ENCODE measurements at regions not wholly inside any gene's neighbourhood (a gene's known extent, or its start where the extent isn't known, plus 50 kb on each side); places are given as distances from the start of the nearest gene placed in this dataset.

DNA sequence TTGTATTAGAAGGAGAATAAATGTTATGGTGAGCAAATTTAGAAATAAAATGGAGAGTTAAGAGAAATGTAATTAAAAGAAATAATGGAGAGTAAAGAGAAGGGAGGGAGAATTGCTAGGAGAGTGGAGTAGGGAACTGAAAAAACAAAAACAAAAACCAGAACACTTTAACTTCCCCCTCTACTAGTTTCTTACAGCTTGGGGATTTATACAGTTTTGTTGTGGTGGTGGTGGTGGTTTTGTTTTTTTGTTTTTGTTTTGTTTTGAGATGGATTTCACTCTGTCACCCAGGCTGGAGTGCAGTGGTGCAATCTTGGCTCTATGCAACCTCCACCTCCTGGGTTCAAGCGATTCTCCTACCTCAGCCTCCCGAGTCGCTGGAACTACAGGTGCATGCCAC, 322.4 kb downstream of the TMEM167A start:
- no peak overlapping the region for H3K4me3 Mint-ChIP-seq
- peaks cover 5% of the 10 kb centered on the region for H3K4me1 Mint-ChIP-seq (ENCODE audit: unreplicated experiment)
- H3K36me3 Mint-ChIP-seq = no peaks in the 10 kb centered on the region
- peaks cover 6% of the 10 kb centered on the region for H3K9me3 Mint-ChIP-seq
- no peak for DNase-seq (ENCODE audit: extremely low spot score, unreplicated experiment)
- TF ChIP-seq, protein P1, sequence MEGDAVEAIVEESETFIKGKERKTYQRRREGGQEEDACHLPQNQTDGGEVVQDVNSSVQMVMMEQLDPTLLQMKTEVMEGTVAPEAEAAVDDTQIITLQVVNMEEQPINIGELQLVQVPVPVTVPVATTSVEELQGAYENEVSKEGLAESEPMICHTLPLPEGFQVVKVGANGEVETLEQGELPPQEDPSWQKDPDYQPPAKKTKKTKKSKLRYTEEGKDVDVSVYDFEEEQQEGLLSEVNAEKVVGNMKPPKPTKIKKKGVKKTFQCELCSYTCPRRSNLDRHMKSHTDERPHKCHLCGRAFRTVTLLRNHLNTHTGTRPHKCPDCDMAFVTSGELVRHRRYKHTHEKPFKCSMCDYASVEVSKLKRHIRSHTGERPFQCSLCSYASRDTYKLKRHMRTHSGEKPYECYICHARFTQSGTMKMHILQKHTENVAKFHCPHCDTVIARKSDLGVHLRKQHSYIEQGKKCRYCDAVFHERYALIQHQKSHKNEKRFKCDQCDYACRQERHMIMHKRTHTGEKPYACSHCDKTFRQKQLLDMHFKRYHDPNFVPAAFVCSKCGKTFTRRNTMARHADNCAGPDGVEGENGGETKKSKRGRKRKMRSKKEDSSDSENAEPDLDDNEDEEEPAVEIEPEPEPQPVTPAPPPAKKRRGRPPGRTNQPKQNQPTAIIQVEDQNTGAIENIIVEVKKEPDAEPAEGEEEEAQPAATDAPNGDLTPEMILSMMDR (conservative IDR thresholded peaks at IDR 0.05) = no peak
- no peak overlapping the region for H3K27ac Mint-ChIP-seq
- no peaks in the 10 kb centered on the region for H3K27me3 Mint-ChIP-seq

DNA sequence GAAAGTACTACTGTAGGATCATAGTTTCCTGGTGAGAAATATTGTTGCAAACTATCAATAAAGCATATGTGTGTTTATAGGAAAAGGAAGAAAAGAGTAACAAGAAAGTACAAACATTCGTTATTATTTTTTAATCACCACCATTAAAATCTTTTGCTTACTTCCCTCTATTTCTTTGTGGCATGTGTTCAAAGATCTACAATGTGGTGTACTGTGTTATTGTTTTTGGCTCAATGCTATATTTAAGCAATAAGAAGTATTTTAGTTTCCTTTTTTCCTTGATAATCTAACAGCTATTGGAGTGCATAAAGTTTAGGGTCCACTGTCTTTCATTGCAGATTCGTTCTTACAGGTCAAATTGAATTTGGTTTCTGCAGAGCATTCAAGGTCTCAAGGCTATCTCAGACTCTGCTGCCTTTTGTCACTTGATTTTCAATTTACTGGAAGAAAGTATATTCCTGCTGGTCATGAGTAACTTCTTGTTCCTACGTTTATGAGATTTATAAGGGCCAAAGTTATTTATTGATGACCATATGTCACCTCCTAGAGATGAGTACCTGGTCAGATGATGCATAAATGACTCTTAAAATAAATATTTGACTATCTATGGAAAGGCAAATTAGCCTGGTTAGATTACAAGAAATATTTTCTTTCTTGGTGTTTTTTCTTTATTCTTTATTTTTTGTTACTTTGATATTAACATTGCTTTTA, 323.0 kb downstream of the TMEM167A start:
- Mint-ChIP-seq H3K36me3 (no peaks in the 10 kb centered on the region), H3K4me1 (ENCODE audit: unreplicated experiment) (peaks cover 5% of the 10 kb centered on the region), H3K27me3 (no peaks in the 10 kb centered on the region), H3K27ac (no peak overlapping the region), H3K9me3 (peaks cover 6% of the 10 kb centered on the region), H3K4me3 (no peak overlapping the region)
- TF ChIP-seq, protein P1 (conservative IDR thresholded peaks at IDR 0.05) = no peak
- no peak for DNase-seq (ENCODE audit: extremely low spot score, unreplicated experiment)

DNA sequence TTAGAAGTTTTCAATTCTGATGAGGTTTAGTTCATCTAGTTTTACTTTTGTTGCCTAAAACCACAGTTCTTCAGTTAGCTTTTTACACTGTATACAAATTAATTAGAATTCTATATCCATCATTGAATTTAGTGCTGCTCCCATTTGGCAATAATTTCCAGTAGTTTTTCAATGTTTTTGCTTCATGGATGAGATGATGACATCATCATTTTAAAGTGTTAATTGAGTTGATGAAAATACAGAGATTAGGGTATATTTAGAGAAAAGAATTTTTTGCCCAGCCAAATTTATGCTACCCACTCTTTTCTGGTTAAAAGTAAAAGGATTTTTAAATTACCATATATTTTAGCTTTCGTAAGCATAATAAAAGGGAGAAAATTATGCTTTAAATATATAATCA, 323.8 kb downstream of the TMEM167A start:
- no peaks in the 10 kb centered on the region for H3K27me3 Mint-ChIP-seq
- TF ChIP-seq, protein P1 (conservative IDR thresholded peaks at IDR 0.05) = no peak

DNA sequence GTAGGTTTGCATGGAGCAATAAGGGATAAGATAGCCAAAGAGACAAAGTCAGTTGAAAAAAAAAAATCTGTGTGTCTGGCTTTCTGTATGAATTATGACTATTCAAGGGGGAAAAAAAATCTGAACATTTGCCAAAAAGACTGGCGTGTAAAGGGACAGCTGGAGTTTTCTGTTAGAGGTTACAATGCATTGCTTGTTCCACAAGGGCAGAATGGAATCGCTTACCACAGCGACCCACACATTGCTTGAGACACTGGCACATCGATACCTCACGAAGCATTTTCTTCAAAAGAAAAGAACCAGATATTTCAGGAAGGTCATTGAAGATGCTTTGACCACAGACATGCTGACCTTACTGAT, 327.8 kb downstream of the TMEM167A start:
- no peaks in the 10 kb centered on the region for H3K4me1 Mint-ChIP-seq (ENCODE audit: unreplicated experiment)
- H3K36me3 Mint-ChIP-seq = no peaks in the 10 kb centered on the region
- TF ChIP-seq, protein P1 (conservative IDR thresholded peaks at IDR 0.05) = no peak
- DNase-seq (ENCODE audit: extremely low spot score, unreplicated experiment) = no peak
- H3K27ac Mint-ChIP-seq = no peak overlapping the region
- H3K27me3 Mint-ChIP-seq = peaks cover 6% of the 10 kb centered on the region
- H3K9me3 Mint-ChIP-seq = peaks cover 3% of the 10 kb centered on the region
- no peak overlapping the region for H3K4me3 Mint-ChIP-seq

More for the DNA sequence above, 323.8 kb downstream of the TMEM167A start:
- DNase-seq (ENCODE audit: extremely low spot score, unreplicated experiment) = no peak
- peaks cover 5% of the 10 kb centered on the region for H3K4me1 Mint-ChIP-seq (ENCODE audit: unreplicated experiment)
- peaks cover 6% of the 10 kb centered on the region for H3K9me3 Mint-ChIP-seq
- H3K27ac Mint-ChIP-seq = no peak overlapping the region
- no peaks in the 10 kb centered on the region for H3K36me3 Mint-ChIP-seq
- no peak overlapping the region for H3K4me3 Mint-ChIP-seq

DNA sequence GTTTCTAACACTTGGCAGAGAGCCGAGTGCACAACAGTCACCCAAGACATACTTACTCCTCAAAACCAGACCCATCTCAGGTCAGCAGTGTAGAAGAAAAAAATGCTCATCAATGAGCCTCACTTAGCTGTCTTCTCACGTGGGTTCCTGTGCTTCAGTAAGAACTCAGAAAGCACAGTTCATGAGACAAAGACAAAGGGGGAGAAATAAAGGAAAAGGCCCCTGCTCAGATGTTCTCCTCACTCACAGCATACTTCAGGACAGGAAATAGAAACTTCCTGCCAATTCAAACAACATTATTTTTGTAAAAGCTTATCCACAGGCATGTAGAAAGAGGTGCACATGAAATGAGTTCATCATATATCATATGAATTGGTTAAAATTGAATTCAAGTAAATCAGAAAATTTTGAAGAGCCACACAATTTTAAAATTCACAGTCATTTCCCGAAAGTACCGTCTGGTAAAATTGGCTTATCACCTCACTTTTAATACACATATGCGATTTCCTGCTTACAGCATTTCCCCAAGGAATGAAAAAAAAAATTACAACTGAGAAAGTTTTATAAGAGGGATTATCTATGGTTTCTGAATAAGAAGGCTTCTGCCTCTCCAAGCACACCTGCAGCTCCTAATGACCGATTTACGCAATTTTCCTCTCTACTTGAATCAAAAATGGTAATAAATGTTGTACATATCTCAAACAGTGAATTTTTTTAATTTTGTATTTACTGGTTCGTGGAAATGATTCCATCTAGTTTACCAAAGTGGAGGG, 328.3 kb downstream of the TMEM167A start:
- H3K27ac Mint-ChIP-seq = no peak overlapping the region
- H3K4me3 Mint-ChIP-seq = no peak overlapping the region
- DNase-seq (ENCODE audit: extremely low spot score, unreplicated experiment) = no peak
- TF ChIP-seq, protein P1 (conservative IDR thresholded peaks at IDR 0.05) = no peak
- H3K27me3 Mint-ChIP-seq = peaks cover 6% of the 10 kb centered on the region
- H3K9me3 Mint-ChIP-seq = peaks cover 3% of the 10 kb centered on the region
- no peaks in the 10 kb centered on the region for H3K4me1 Mint-ChIP-seq (ENCODE audit: unreplicated experiment)
- no peaks in the 10 kb centered on the region for H3K36me3 Mint-ChIP-seq

Measured in type B pancreatic cell (in vitro differentiated cells).